Caco-2 (cell line): ENCODE measurements at regions not wholly inside any gene's neighbourhood (a gene's known extent, or its start where the extent isn't known, plus 50 kb on each side); places are given as distances from the start of the nearest gene placed in this dataset.

Experiments used
- BruUV-seq: library from RNA; stranded (reverse); fragments of 400-500 nt; replicated peaks from 2 replicates; lab custom pipeline; 2021; lab: Mats Ljungman, UMichigan
- CTCF ChIA-PET: fragments of 300-600 bp; sonication (Branson Sonifier 250); formaldehyde crosslinking; loops from one replicate; lab custom pipeline; 2022; ENCODE audit warnings: antibody characterized with exemption; lab: Charles Lee
- POLR2A ChIA-PET: fragments of 300-600 bp; sonication (Branson Sonifier 250); formaldehyde crosslinking; loops from one replicate; lab custom pipeline; 2022; ENCODE audit warnings: antibody characterized with exemption; lab: Charles Lee
- DNase-seq, 2 experiments: peaks; one replicate each; pipeline versions ENCODE4 v3.0.0 to v3.0.0-alpha.2; 2020 to 2022
- H3K27me3 ChIP-seq: replicated peaks from 2 replicates; pipeline ENCODE4 v1.6.0; 2011; ENCODE audit warnings: low read length; ENCODE audit not compliant: control insufficient read depth, insufficient read depth
- H3K36me3 ChIP-seq: 2 replicates; pipeline ENCODE4 v1.5.1; 2011; ENCODE audit warnings: low read length; ENCODE audit not compliant: control insufficient read depth, insufficient read depth
- H3K4me1 ChIP-seq: fragments of 250-450 bp; sonication (Bioruptor Pico); 2 replicates; pipeline ENCODE4 v1.5.1; 2020; ENCODE audit warnings: mild to moderate bottlenecking
- H3K4me3 ChIP-seq: 2 replicates; pipeline ENCODE4 v1.5.1; 2011; ENCODE audit warnings: low read depth, mild to moderate bottlenecking, control low read depth, low read length
- H3K9me3 ChIP-seq: fragments of 250-450 bp; sonication (Bioruptor Pico); 2 replicates; pipeline ENCODE4 v1.5.1; 2020; ENCODE audit warnings: mild to moderate bottlenecking, moderate library complexity
- H3K27ac Mint-ChIP-seq: one replicate; pipeline ENCODE4 v1.8.0; 2022; ENCODE audit warnings: mixed read lengths; ENCODE audit not compliant: unreplicated experiment
- H3K27me3 Mint-ChIP-seq: one replicate; pipeline ENCODE4 v1.8.0; 2022; ENCODE audit warnings: mixed read lengths; ENCODE audit not compliant: insufficient read depth, unreplicated experiment
- H3K36me3 Mint-ChIP-seq: one replicate; pipeline ENCODE4 v1.8.0; 2022; ENCODE audit warnings: mild to moderate bottlenecking, mixed read lengths; ENCODE audit not compliant: insufficient read depth, unreplicated experiment
- H3K4me1 Mint-ChIP-seq: one replicate; pipeline ENCODE4 v1.8.0; 2022; ENCODE audit warnings: low read depth, mixed read lengths; ENCODE audit not compliant: unreplicated experiment
- H3K4me3 Mint-ChIP-seq: one replicate; pipeline ENCODE4 v1.8.0; 2022; ENCODE audit warnings: mild to moderate bottlenecking, moderate library complexity, mixed read lengths; ENCODE audit not compliant: unreplicated experiment
- H3K9me3 Mint-ChIP-seq: one replicate; pipeline ENCODE4 v1.8.0; 2022; ENCODE audit warnings: mixed read lengths; ENCODE audit not compliant: unreplicated experiment
- CTCF ChIP-seq, 2 experiments: fragments of 200-600 bp in 1 of 2; IDR thresholded peaks; 1 replicate in 1 of 2; 2 replicates in 1 of 2; pipeline versions ENCODE4 v1.5.1 to v1.8.0; 2011 to 2022; ENCODE audit warnings: antibody characterized with exemption in 1 of 2, control low read depth in 1 of 2, inconsistent platforms in 1 of 2, low read depth in 1 of 2, low read length in 1 of 2, mild to moderate bottlenecking in 1 of 2, moderate library complexity in 1 of 2; ENCODE audit not compliant: insufficient read depth in 1 of 2, severe bottlenecking in 1 of 2, unreplicated experiment in 1 of 2
- intact Hi-C: fragments of 100-400 bp; cut with micrococcal nuclease; formaldehyde crosslinking; loops from one replicate; pipeline ENCODE4 v1.10.0; 2022; ENCODE audit not compliant: unreplicated experiment

GRCh38 chr22:47449508-47450270, 687.2 kb downstream of the TBC1D22A start:
- no peak for DNase-seq
- no peak overlapping the region for H3K27ac Mint-ChIP-seq
- BruUV-seq = no TSS peak
- Histone ChIP-seq H3K4me1 (no peaks in the 10 kb centered on the region), H3K9me3 (no peaks in the 10 kb centered on the region), H3K27me3 (no peaks in the 10 kb centered on the region), H3K4me3 (no peak overlapping the region), H3K36me3 (no peaks in the 10 kb centered on the region)
- no peaks in the 10 kb centered on the region for H3K4me1 Mint-ChIP-seq
- H3K27me3 Mint-ChIP-seq = peaks cover 22% of the 10 kb centered on the region
- no peak for TF ChIP-seq CTCF (IDR thresholded peaks at IDR 0.05; ENCODE audit: insufficient read depth in 1 of 2, low read depth in 1 of 2, low read length in 1 of 2, severe bottlenecking in 1 of 2, unreplicated experiment in 1 of 2)
- peaks cover 12% of the 10 kb centered on the region for H3K9me3 Mint-ChIP-seq
- POLR2A ChIA-PET = no interaction called here
- CTCF ChIA-PET = no interaction called here
- intact Hi-C loops = loop anchor here (5.0 kb wide), 1 partner anchor 388 kb away; no protein-coding TSS in a partner anchor
- no peaks in the 10 kb centered on the region for H3K36me3 Mint-ChIP-seq
- H3K4me3 Mint-ChIP-seq = no peak overlapping the region

GRCh38 chr22:47448231-47449223, 686.1 kb downstream of the TBC1D22A start:
- Mint-ChIP-seq H3K27me3 (peaks cover 22% of the 10 kb centered on the region), H3K27ac (no peak overlapping the region), H3K36me3 (no peaks in the 10 kb centered on the region), H3K4me3 (no peak overlapping the region), H3K4me1 (no peaks in the 10 kb centered on the region), H3K9me3 (peaks cover under 1% of the 10 kb centered on the region)
- no peak for TF ChIP-seq CTCF (IDR thresholded peaks at IDR 0.05; ENCODE audit: insufficient read depth in 1 of 2, low read depth in 1 of 2, low read length in 1 of 2, severe bottlenecking in 1 of 2, unreplicated experiment in 1 of 2)
- DNase-seq = no peak
- intact Hi-C loops = no loop called here
- CTCF ChIA-PET = no interaction called here
- POLR2A ChIA-PET = no interaction called here
- no TSS peak for BruUV-seq
- no peaks in the 10 kb centered on the region for H3K4me1 ChIP-seq
- H3K4me3 ChIP-seq = no peak overlapping the region
- no peaks in the 10 kb centered on the region for H3K36me3 ChIP-seq
- no peaks in the 10 kb centered on the region for H3K27me3 ChIP-seq
- no peaks in the 10 kb centered on the region for H3K9me3 ChIP-seq
